ENCODE measurements at regions not wholly inside any gene's neighbourhood (a gene's known extent, or its start where the extent isn't known, plus 50 kb on each side); places are given as distances from the start of the nearest gene placed in this dataset.
A peak's percentile ranks its signal among the peaks of the same experiment; 100 is the strongest.

DNA sequence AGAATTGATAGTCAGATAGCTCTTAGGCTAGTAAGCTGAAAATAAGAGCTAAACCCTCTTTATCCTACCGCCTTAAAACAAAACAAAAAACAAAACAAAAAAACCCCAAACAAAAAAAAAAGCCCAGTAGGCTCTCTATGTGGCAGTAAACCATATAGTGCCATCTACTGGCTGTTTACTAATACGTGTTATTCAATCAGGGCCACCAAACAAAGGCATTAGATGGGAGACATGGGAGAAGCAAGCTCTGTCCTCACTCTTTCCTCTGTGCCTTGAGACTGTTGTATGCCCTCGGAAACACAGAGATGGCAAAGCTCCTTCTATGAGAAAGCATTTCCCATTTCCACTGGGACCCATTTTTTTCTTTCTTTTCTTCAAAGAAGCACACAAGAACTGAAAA is 148.8 kb upstream of the MID1 start (continued):
- TF ChIP-seq, protein P1, sequence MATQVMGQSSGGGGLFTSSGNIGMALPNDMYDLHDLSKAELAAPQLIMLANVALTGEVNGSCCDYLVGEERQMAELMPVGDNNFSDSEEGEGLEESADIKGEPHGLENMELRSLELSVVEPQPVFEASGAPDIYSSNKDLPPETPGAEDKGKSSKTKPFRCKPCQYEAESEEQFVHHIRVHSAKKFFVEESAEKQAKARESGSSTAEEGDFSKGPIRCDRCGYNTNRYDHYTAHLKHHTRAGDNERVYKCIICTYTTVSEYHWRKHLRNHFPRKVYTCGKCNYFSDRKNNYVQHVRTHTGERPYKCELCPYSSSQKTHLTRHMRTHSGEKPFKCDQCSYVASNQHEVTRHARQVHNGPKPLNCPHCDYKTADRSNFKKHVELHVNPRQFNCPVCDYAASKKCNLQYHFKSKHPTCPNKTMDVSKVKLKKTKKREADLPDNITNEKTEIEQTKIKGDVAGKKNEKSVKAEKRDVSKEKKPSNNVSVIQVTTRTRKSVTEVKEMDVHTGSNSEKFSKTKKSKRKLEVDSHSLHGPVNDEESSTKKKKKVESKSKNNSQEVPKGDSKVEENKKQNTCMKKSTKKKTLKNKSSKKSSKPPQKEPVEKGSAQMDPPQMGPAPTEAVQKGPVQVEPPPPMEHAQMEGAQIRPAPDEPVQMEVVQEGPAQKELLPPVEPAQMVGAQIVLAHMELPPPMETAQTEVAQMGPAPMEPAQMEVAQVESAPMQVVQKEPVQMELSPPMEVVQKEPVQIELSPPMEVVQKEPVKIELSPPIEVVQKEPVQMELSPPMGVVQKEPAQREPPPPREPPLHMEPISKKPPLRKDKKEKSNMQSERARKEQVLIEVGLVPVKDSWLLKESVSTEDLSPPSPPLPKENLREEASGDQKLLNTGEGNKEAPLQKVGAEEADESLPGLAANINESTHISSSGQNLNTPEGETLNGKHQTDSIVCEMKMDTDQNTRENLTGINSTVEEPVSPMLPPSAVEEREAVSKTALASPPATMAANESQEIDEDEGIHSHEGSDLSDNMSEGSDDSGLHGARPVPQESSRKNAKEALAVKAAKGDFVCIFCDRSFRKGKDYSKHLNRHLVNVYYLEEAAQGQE (IDR thresholded peaks at IDR 0.05; ENCODE audit: low read depth, low read length): no peak
- no peak for TF ChIP-seq SP1 (IDR thresholded peaks at IDR 0.05; ENCODE audit: low read depth, low read length)
- no peak for TF ChIP-seq ESRRA (IDR thresholded peaks at IDR 0.05; ENCODE audit: low read length)
- TF ChIP-seq ZNF384 (IDR thresholded peaks at IDR 0.05; ENCODE audit: borderline replicate concordance, low read depth, low read length): peak; percentile 56; the same call in 1 of the 2 replicates
- TF ChIP-seq, protein P2, sequence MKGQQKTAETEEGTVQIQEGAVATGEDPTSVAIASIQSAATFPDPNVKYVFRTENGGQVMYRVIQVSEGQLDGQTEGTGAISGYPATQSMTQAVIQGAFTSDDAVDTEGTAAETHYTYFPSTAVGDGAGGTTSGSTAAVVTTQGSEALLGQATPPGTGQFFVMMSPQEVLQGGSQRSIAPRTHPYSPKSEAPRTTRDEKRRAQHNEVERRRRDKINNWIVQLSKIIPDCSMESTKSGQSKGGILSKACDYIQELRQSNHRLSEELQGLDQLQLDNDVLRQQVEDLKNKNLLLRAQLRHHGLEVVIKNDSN (IDR thresholded peaks at IDR 0.05; ENCODE audit: borderline replicate concordance, extremely low read length, insufficient read depth, low read depth, low read length): no peak
- TF ChIP-seq, protein P3, sequence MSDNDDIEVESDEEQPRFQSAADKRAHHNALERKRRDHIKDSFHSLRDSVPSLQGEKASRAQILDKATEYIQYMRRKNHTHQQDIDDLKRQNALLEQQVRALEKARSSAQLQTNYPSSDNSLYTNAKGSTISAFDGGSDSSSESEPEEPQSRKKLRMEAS (IDR thresholded peaks at IDR 0.05; ENCODE audit: low read depth, low read length): no peak
- TF ChIP-seq, protein P4, sequence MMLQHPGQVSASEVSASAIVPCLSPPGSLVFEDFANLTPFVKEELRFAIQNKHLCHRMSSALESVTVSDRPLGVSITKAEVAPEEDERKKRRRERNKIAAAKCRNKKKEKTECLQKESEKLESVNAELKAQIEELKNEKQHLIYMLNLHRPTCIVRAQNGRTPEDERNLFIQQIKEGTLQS (IDR thresholded peaks at IDR 0.05; ENCODE audit: borderline replicate concordance, extremely low read depth, low read depth, low read length): no peak
- TF ChIP-seq SPI1 (IDR thresholded peaks at IDR 0.05; ENCODE audit: borderline replicate concordance, insufficient read depth, low read depth, low read length): no peak
- no peak for TF ChIP-seq FOXK2 (IDR thresholded peaks at IDR 0.05)
- TF ChIP-seq NRF1 (conservative IDR thresholded peaks at IDR 0.05; ENCODE audit: low read depth, low read length): no peak
- TF ChIP-seq RELA (IDR thresholded peaks at IDR 0.05; ENCODE audit: borderline replicate concordance, partially characterized antibody): no peak
- TF ChIP-seq CBX5 (IDR thresholded peaks at IDR 0.05; ENCODE audit: low read depth): no peak
- TF ChIP-seq PAX5 (IDR thresholded peaks at IDR 0.05; ENCODE audit: borderline replicate concordance, low read depth, low read length): no peak
- TF ChIP-seq MTA3 (IDR thresholded peaks at IDR 0.05; ENCODE audit: borderline replicate concordance, low read length): no peak
- TF ChIP-seq, protein P5, sequence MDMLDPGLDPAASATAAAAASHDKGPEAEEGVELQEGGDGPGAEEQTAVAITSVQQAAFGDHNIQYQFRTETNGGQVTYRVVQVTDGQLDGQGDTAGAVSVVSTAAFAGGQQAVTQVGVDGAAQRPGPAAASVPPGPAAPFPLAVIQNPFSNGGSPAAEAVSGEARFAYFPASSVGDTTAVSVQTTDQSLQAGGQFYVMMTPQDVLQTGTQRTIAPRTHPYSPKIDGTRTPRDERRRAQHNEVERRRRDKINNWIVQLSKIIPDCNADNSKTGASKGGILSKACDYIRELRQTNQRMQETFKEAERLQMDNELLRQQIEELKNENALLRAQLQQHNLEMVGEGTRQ (IDR thresholded peaks at IDR 0.05; ENCODE audit: borderline replicate concordance, low read depth, low read length): no peak
- no peak for TF ChIP-seq ATF7 (IDR thresholded peaks at IDR 0.05; ENCODE audit: low read depth)
- no peak for TF ChIP-seq JUND (IDR thresholded peaks at IDR 0.05; ENCODE audit: low read depth, low read length)
- peak; percentile 44; the same call in 1 of the 2 replicates for TF ChIP-seq SMC3 (IDR thresholded peaks at IDR 0.05; ENCODE audit: borderline replicate concordance, low read length)
- TF ChIP-seq, protein P6, sequence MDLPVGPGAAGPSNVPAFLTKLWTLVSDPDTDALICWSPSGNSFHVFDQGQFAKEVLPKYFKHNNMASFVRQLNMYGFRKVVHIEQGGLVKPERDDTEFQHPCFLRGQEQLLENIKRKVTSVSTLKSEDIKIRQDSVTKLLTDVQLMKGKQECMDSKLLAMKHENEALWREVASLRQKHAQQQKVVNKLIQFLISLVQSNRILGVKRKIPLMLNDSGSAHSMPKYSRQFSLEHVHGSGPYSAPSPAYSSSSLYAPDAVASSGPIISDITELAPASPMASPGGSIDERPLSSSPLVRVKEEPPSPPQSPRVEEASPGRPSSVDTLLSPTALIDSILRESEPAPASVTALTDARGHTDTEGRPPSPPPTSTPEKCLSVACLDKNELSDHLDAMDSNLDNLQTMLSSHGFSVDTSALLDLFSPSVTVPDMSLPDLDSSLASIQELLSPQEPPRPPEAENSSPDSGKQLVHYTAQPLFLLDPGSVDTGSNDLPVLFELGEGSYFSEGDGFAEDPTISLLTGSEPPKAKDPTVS (IDR thresholded peaks at IDR 0.05; ENCODE audit: low read depth, low read length): no peak
- no peak for TF ChIP-seq ZZZ3 (IDR thresholded peaks at IDR 0.05; ENCODE audit: control insufficient read depth, insufficient read length, low read depth)
- no peak for TF ChIP-seq RFX5 (IDR thresholded peaks at IDR 0.05; ENCODE audit: low read depth, low read length)
